DND-41 (cell line): ENCODE measurements at regions not wholly inside any gene's neighbourhood (a gene's known extent, or its start where the extent isn't known, plus 50 kb on each side); places are given as distances from the start of the nearest gene placed in this dataset.

Source experiments
- ATAC-seq: fragments of 200-7000 bp; cut with Tn5 transposase; 3 replicates; pipeline ENCODE4 v1.9.1; 2021; ENCODE audit warnings: low read depth; ENCODE audit not compliant: insufficient read depth
- DNase-seq: peaks from one replicate; pipeline ENCODE4 v3.0.0-alpha.2; 2020
- H2AFZ ChIP-seq: 2 replicates; pipeline ENCODE4 v1.6.0; 2012; ENCODE audit warnings: low read depth, low read length
- H3K27ac ChIP-seq: 2 replicates; pipeline ENCODE4 v1.5.1; 2012; ENCODE audit warnings: low read length, inconsistent platforms
- H3K27me3 ChIP-seq: fragments of 200-600 bp; sonication (generic); 2 replicates; pipeline ENCODE4 v1.6.0; 2012; ENCODE audit warnings: low read length, mild to moderate bottlenecking, inconsistent platforms; ENCODE audit not compliant: insufficient read depth, poor library complexity
- H3K36me3 ChIP-seq: 2 replicates; pipeline ENCODE4 v1.5.1; 2012; ENCODE audit warnings: low read length, inconsistent platforms; ENCODE audit not compliant: insufficient read depth
- H3K4me1 ChIP-seq: 2 replicates; pipeline ENCODE4 v1.5.1; 2012; ENCODE audit warnings: mild to moderate bottlenecking, low read length; ENCODE audit not compliant: insufficient read depth
- H3K4me2 ChIP-seq: 2 replicates; pipeline ENCODE4 v1.6.0; 2012; ENCODE audit warnings: mild to moderate bottlenecking, moderate library complexity, low read length, inconsistent platforms; ENCODE audit not compliant: insufficient read depth
- H3K4me3 ChIP-seq, 2 experiments: fragments of 200-600 bp in 1 of 2; shearing (Covaris generic) in 1 of 2; 2 replicates each; pipeline ENCODE4 v1.5.1; 2012 to 2016; ENCODE audit warnings: inconsistent platforms in 2 of 2, low read length in 2 of 2, mild to moderate bottlenecking in 2 of 2, low read depth in 1 of 2, moderate library complexity in 1 of 2
- H3K79me2 ChIP-seq: 2 replicates; pipeline ENCODE4 v1.6.0; 2012; ENCODE audit warnings: low read length, inconsistent platforms; ENCODE audit not compliant: insufficient read depth
- H3K9ac ChIP-seq: 2 replicates; pipeline ENCODE4 v1.6.0; 2012; ENCODE audit warnings: low read depth, mild to moderate bottlenecking, inconsistent platforms, low read length, moderate library complexity
- H3K9me3 ChIP-seq: 2 replicates; pipeline ENCODE4 v1.5.1; 2012; ENCODE audit warnings: low read length, moderate library complexity, mild to moderate bottlenecking, inconsistent platforms; ENCODE audit not compliant: insufficient read depth, severe bottlenecking
- H4K20me1 ChIP-seq: 2 replicates; pipeline ENCODE4 v1.6.0; 2012; ENCODE audit warnings: low read length; ENCODE audit not compliant: insufficient read depth
- CTCF ChIP-seq: IDR thresholded peaks from 2 replicates; pipeline ENCODE4 v1.5.1; 2012; ENCODE audit warnings: borderline replicate concordance, low read length, moderate library complexity, mild to moderate bottlenecking; ENCODE audit not compliant: poor library complexity, severe bottlenecking; ENCODE audit errors: extremely low read depth
- EZH2 ChIP-seq: IDR thresholded peaks from 3 replicates; pipeline ENCODE4 v1.6.1; 2012; ENCODE audit warnings: borderline replicate concordance, low read depth, mild to moderate bottlenecking, moderate library complexity, low read length, inconsistent platforms; ENCODE audit not compliant: severe bottlenecking

DNA sequence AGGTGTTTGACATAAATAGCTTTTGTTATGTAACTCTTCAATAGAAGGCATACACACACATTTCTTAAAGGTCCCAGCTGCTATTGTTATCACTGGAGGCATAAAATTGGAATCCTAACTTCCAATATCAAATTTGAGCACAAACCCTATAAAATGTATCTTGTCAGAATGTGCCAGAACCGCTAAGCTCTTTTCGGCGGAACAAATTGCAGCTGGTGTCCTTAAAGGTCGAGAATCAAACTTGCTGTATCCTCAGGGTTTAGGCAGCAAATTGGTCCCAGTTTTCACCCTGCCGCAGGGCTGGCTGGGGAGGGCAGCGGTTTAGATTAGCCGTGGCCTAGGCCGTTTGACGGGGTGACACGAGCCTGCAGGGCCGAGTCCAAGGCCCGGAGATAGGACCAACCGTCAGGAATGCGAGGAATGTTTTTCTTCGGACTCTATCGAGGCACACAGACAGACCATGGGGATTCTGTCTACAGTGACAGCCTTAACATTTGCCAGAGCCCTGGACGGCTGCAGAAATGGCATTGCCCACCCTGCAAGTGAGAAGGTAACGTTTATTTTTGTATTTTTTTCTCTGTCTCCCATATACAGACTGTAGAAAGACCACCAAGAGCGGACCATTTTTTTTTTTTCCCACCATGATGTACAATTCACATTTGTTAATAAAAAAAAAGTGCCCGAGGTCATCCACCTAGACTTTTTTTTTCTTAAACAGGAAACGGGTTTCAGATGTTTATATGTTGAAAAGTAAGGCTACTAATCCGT, 297.1 kb downstream of the IRF8 start:
- H3K27me3 ChIP-seq, result peaks cover 36% of the 10 kb centered on the region
- DNase-seq (no peak), ATAC-seq (no peak)
- H3K36me3 ChIP-seq, result no peaks in the 10 kb centered on the region
- no peak overlapping the region for H2AFZ ChIP-seq
- no peak overlapping the region for H3K4me3 ChIP-seq
- no peak overlapping the region for H3K9ac ChIP-seq
- H4K20me1 ChIP-seq, result no peaks in the 10 kb centered on the region
- no peak overlapping the region for H3K27ac ChIP-seq
- TF ChIP-seq CTCF (no peak), EZH2 (no peak)
- H3K9me3 ChIP-seq, result no peaks in the 10 kb centered on the region
- no peak overlapping the region for H3K4me2 ChIP-seq
- no peaks in the 10 kb centered on the region for H3K4me1 ChIP-seq
- no peaks in the 10 kb centered on the region for H3K79me2 ChIP-seq

DNA sequence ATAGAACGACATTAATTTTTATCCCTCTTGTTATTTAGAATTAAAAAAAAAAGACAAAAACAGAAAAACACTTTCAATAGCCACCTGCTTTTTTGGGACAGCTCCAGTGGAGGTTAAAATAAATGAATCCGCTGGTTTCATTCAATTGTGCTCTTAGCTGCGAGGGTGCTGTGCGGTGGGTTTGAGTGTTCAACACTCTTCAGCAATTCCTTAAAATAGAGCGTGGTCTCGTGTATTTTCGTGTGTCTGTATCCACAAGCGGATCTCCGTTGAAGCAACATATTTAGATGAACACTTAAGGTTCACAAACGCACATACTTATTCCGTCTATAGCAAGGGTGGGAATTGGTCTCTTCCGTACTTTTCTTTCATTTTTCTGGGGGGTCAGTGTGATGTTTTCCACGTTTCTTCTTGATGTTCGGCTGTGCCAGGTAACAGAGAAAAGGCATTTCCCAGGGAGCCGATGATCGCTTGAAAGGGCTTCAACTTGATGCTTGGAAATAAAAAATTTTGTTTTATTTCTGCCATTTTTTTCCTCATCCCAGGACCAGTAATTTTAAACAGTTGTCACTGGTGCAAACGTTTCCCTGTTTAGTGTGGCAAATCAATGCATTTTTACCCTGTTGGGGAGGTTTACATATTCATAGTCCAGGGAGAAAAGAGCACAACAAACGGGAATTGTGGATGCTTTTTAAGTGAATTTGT, 297.9 kb downstream of the IRF8 start:
- no peak overlapping the region for H2AFZ ChIP-seq
- no peaks in the 10 kb centered on the region for H3K4me1 ChIP-seq
- no peaks in the 10 kb centered on the region for H4K20me1 ChIP-seq
- H3K27me3 ChIP-seq, result peaks cover 36% of the 10 kb centered on the region
- DNase-seq, result no peak
- H3K27ac ChIP-seq, result no peak overlapping the region
- no peak overlapping the region for H3K4me3 ChIP-seq
- H3K9me3 ChIP-seq, result no peaks in the 10 kb centered on the region
- ATAC-seq, result no peak
- no peaks in the 10 kb centered on the region for H3K36me3 ChIP-seq
- H3K4me2 ChIP-seq, result no peak overlapping the region
- no peak overlapping the region for H3K9ac ChIP-seq
- no peaks in the 10 kb centered on the region for H3K79me2 ChIP-seq
- TF ChIP-seq CTCF (no peak), EZH2 (no peak)

DNA sequence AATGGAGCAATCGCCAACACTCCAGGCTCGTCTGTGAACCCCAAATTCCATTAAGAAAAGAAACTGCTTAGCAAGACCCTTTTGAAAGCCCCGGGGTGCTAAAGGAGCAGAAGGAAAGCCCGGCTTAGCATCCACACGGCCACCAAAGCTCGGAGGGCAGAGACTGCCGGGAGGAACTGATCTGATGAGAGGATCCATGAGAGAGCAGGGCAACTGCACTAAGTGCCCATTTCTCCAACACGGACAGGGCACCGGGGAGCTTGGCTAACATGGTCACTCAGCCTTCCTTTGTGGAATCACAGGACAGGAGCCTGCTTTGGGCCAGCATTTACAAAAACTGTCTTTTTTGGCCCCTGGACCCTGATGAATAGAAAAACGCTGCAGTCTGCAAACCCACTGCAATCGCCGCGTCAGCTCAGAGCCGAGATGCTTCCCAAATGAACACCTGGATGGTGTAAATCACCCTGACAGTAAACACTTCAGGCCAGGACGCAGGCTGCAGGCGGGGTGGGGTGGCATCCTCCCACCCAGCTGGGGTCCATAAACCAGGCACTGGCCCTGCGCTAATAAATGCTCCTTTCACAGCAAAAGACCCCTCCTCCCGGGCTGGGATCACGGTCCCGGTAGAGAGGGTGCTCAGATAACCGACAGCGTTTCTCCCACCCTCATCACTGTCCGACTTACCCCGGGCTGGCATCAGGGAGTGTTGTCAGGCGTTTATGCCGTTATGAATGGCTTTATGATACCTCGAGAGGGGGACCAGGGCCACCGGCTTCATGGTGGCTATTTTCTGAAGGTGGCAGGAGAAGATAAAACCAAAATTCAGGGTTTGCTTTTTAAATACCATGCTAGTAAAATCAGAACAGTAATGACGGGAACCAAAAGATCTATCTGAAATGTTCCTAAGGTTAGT, 299.5 kb downstream of the IRF8 start:
- no peak overlapping the region for H3K9ac ChIP-seq
- no peak overlapping the region for H3K27ac ChIP-seq
- H3K9me3 ChIP-seq, result no peaks in the 10 kb centered on the region
- ATAC-seq (no peak), DNase-seq (no peak)
- H2AFZ ChIP-seq, result no peak overlapping the region
- no peaks in the 10 kb centered on the region for H4K20me1 ChIP-seq
- peaks cover 36% of the 10 kb centered on the region for H3K27me3 ChIP-seq
- no peaks in the 10 kb centered on the region for H3K36me3 ChIP-seq
- H3K4me1 ChIP-seq, result no peaks in the 10 kb centered on the region
- H3K79me2 ChIP-seq, result no peaks in the 10 kb centered on the region
- no peak for TF ChIP-seq EZH2
- no peak for TF ChIP-seq CTCF
- no peak overlapping the region for H3K4me3 ChIP-seq
- H3K4me2 ChIP-seq, result no peak overlapping the region
